H9 (cell line): ENCODE measurements at regions not wholly inside any gene's neighbourhood (a gene's known extent, or its start where the extent isn't known, plus 50 kb on each side); places are given as distances from the start of the nearest gene placed in this dataset.

Experiments
- DNase-seq: peaks from one replicate; pipeline ENCODE4 v3.0.0-alpha.2; 2017
- H2AFZ ChIP-seq: one replicate; pipeline ENCODE4 v1.6.1; 2013; ENCODE audit warnings: mild to moderate bottlenecking, low read length, control low read depth, moderate library complexity
- H2AK5ac ChIP-seq: 2 replicates; pipeline ENCODE4 v1.6.1; 2013; ENCODE audit warnings: low read length, control low read depth, mixed read lengths; ENCODE audit not compliant: insufficient read length
- H2BK120ac ChIP-seq: one replicate; pipeline ENCODE4 v1.6.1; 2013; ENCODE audit warnings: low read depth, mild to moderate bottlenecking, low read length, control low read depth, inconsistent platforms; ENCODE audit not compliant: poor library complexity, severe bottlenecking
- H2BK12ac ChIP-seq: 2 replicates; pipeline ENCODE4 v1.6.1; 2013; ENCODE audit warnings: low read length, control low read depth, mixed read lengths, low read depth; ENCODE audit not compliant: insufficient read length
- H2BK15ac ChIP-seq: 2 replicates; pipeline ENCODE4 v1.6.1; 2013; ENCODE audit warnings: low read depth, low read length, control low read depth
- H2BK20ac ChIP-seq: one replicate; pipeline ENCODE4 v1.6.1; 2013; ENCODE audit warnings: low read depth, mild to moderate bottlenecking, low read length, control low read depth, inconsistent platforms; ENCODE audit not compliant: poor library complexity, severe bottlenecking
- H2BK5ac ChIP-seq: 2 replicates; pipeline ENCODE4 v1.6.1; 2013; ENCODE audit warnings: low read length, control low read depth, mixed read lengths; ENCODE audit not compliant: insufficient read length
- H3K14ac ChIP-seq: 2 replicates; pipeline ENCODE4 v1.6.1; 2013; ENCODE audit warnings: low read length, control low read depth; ENCODE audit not compliant: insufficient read depth
- H3K18ac ChIP-seq: 2 replicates; pipeline ENCODE4 v1.6.1; 2013; ENCODE audit warnings: low read depth, mild to moderate bottlenecking, mixed read lengths, low read length, control low read depth; ENCODE audit not compliant: insufficient read length
- H3K23ac ChIP-seq: 2 replicates; pipeline ENCODE4 v1.6.1; 2013; ENCODE audit warnings: low read length, control low read depth, mixed read lengths, low read depth; ENCODE audit not compliant: insufficient read length
- H3K23me2 ChIP-seq: 2 replicates; pipeline ENCODE4 v1.6.1; 2013; ENCODE audit warnings: low read depth, mild to moderate bottlenecking, mixed read lengths, low read length, control low read depth; ENCODE audit not compliant: insufficient read length, poor library complexity, severe bottlenecking
- H3K27ac ChIP-seq: 2 replicates; pipeline ENCODE4 v1.5.1; 2013; ENCODE audit warnings: low read length, control low read depth, mixed read lengths, low read depth; ENCODE audit not compliant: insufficient read length
- H3K27me3 ChIP-seq: 2 replicates; pipeline ENCODE4 v1.6.1; 2013; ENCODE audit warnings: low read length, control low read depth, inconsistent platforms; ENCODE audit not compliant: insufficient read depth
- H3K4ac ChIP-seq: 2 replicates; pipeline ENCODE4 v1.6.1; 2013; ENCODE audit warnings: low read depth, mild to moderate bottlenecking, control low read depth, inconsistent platforms, low read length, moderate library complexity
- H3K4me1 ChIP-seq: 2 replicates; pipeline ENCODE4 v1.6.1; 2013; ENCODE audit warnings: low read length, control low read depth, inconsistent platforms; ENCODE audit not compliant: insufficient read depth
- H3K4me2 ChIP-seq: 2 replicates; pipeline ENCODE4 v1.6.1; 2013; ENCODE audit warnings: low read length, control low read depth, mixed read lengths; ENCODE audit not compliant: insufficient read length, insufficient read depth
- H3K56ac ChIP-seq: 2 replicates; pipeline ENCODE4 v1.6.1; 2013; ENCODE audit warnings: low read depth, mild to moderate bottlenecking, mixed read lengths, low read length, control low read depth; ENCODE audit not compliant: insufficient read length
- H3K79me1 ChIP-seq: 2 replicates; pipeline ENCODE4 v1.6.1; 2013; ENCODE audit warnings: low read depth, mild to moderate bottlenecking, moderate library complexity, low read length, control low read depth, inconsistent platforms; ENCODE audit not compliant: insufficient read depth, poor library complexity, severe bottlenecking
- H3K79me2 ChIP-seq: 2 replicates; pipeline ENCODE4 v1.6.1; 2013; ENCODE audit warnings: low read length, control low read depth, inconsistent platforms; ENCODE audit not compliant: insufficient read depth
- H3K9ac ChIP-seq: 2 replicates; pipeline ENCODE4 v1.6.1; 2013; ENCODE audit warnings: low read length, control low read depth, mixed read lengths; ENCODE audit not compliant: insufficient read length; ENCODE audit errors: extremely low read depth
- H3K9me3 ChIP-seq: one replicate; pipeline ENCODE4 v1.6.1; 2013; ENCODE audit warnings: low read depth, low read length, inconsistent platforms; ENCODE audit not compliant: control insufficient read depth
- H3T11ph ChIP-seq: one replicate; pipeline ENCODE4 v1.6.1; 2013; ENCODE audit warnings: mild to moderate bottlenecking, low read length, control low read depth, inconsistent platforms
- H4K20me1 ChIP-seq: one replicate; pipeline ENCODE4 v1.6.1; 2013; ENCODE audit not compliant: control insufficient read depth, insufficient read length, insufficient read depth
- H4K5ac ChIP-seq: 2 replicates; pipeline ENCODE4 v1.6.1; 2013; ENCODE audit warnings: low read depth, mild to moderate bottlenecking, mixed read lengths, low read length, control low read depth; ENCODE audit not compliant: insufficient read length
- H4K8ac ChIP-seq: replicated peaks from 2 replicates; pipeline ENCODE4 v1.6.1; 2013; ENCODE audit warnings: low read length, control low read depth, mixed read lengths, low read depth; ENCODE audit not compliant: insufficient read length
- H4K91ac ChIP-seq: 2 replicates; pipeline ENCODE4 v1.6.1; 2013; ENCODE audit warnings: low read depth, mild to moderate bottlenecking, moderate library complexity, mixed read lengths, low read length, control low read depth; ENCODE audit not compliant: insufficient read length
- H3K27ac Mint-ChIP-seq, 3 experiments: 2 replicates in 2 of 3; 3 replicates in 1 of 3; pipeline ENCODE4 v1.8.0; 2020 to 2021; ENCODE audit warnings: mixed read lengths in 3 of 3, mild to moderate bottlenecking in 1 of 3, moderate library complexity in 1 of 3
- H3K27me3 Mint-ChIP-seq: 2 replicates; pipeline ENCODE4 v1.8.0; 2021; ENCODE audit warnings: low read depth, mild to moderate bottlenecking, moderate library complexity, mixed read lengths
- H3K36me3 Mint-ChIP-seq, 3 experiments: 2 replicates in 2 of 3; 3 replicates in 1 of 3; pipeline ENCODE4 v1.8.0; 2020 to 2021; ENCODE audit warnings: low read depth in 3 of 3, mixed read lengths in 3 of 3; ENCODE audit not compliant: insufficient read depth in 1 of 3
- H3K4me1 Mint-ChIP-seq, 2 experiments: 2 replicates each; pipeline ENCODE4 v1.8.0; 2020; ENCODE audit warnings: mixed read lengths in 2 of 2
- H3K4me3 Mint-ChIP-seq, 2 experiments: 2 replicates in 1 of 2; 3 replicates in 1 of 2; pipeline ENCODE4 v1.8.0; 2020 to 2021; ENCODE audit warnings: mild to moderate bottlenecking in 2 of 2, mixed read lengths in 2 of 2, moderate library complexity in 1 of 2
- H3K9me3 Mint-ChIP-seq, 2 experiments: 2 replicates in 1 of 2; 3 replicates in 1 of 2; pipeline ENCODE4 v1.8.0; 2020; ENCODE audit warnings: mild to moderate bottlenecking in 2 of 2, mixed read lengths in 2 of 2, moderate library complexity in 1 of 2
- WGBS: extraction: QIAGEN DNeasy Blood & Tissue Kit; methylation state at CpG from one replicate; pipeline ENCODE4 v1.1.7; 2013; ENCODE audit warnings: missing lambda C conversion rate, low lambda C conversion rate, mixed read lengths; ENCODE audit not compliant: insufficient read length; ENCODE audit errors: extremely low coverage; 5-methylcytosine and 5-hydroxymethylcytosine counted together
- TF ChIP-seq, protein P1 (sequence below): fragments of 200-600 bp; sonication (generic); conservative IDR thresholded peaks from 3 replicates; pipeline ENCODE4 v1.8.0; 2021; ENCODE audit warnings: antibody characterized with exemption, mild to moderate bottlenecking

GRCh38 chr4:137711502-137711901 is 179.2 kb upstream of the PCDH18 start:
- Histone ChIP-seq H2AK5ac (no peak overlapping the region), H2BK15ac (no peak overlapping the region), H3K4me2 (no peak overlapping the region), H3T11ph (no peak overlapping the region), H4K20me1 (no peaks in the 10 kb centered on the region), H3K18ac (no peak overlapping the region), H2BK12ac (no peak overlapping the region), H4K8ac (no peak overlapping the region), H4K5ac (no peak overlapping the region), H3K23ac (no peak overlapping the region), H3K4me1 (peaks cover 5% of the 10 kb centered on the region; the same call in 1 of the 2 replicates), H2AFZ (no peak overlapping the region), H3K27ac (no peak overlapping the region), H3K14ac (no peak overlapping the region), H3K9me3 (no peaks in the 10 kb centered on the region), H2BK20ac (no peak overlapping the region), H3K79me1 (no peaks in the 10 kb centered on the region), H2BK120ac (no peak overlapping the region), H3K4ac (no peak overlapping the region), H2BK5ac (no peak overlapping the region), H3K56ac (no peak overlapping the region), H3K23me2 (no peaks in the 10 kb centered on the region), H4K91ac (no peak overlapping the region), H3K27me3 (no peaks in the 10 kb centered on the region), H3K79me2 (no peaks in the 10 kb centered on the region), H3K9ac (no peak overlapping the region)
- TF ChIP-seq, protein P1, sequence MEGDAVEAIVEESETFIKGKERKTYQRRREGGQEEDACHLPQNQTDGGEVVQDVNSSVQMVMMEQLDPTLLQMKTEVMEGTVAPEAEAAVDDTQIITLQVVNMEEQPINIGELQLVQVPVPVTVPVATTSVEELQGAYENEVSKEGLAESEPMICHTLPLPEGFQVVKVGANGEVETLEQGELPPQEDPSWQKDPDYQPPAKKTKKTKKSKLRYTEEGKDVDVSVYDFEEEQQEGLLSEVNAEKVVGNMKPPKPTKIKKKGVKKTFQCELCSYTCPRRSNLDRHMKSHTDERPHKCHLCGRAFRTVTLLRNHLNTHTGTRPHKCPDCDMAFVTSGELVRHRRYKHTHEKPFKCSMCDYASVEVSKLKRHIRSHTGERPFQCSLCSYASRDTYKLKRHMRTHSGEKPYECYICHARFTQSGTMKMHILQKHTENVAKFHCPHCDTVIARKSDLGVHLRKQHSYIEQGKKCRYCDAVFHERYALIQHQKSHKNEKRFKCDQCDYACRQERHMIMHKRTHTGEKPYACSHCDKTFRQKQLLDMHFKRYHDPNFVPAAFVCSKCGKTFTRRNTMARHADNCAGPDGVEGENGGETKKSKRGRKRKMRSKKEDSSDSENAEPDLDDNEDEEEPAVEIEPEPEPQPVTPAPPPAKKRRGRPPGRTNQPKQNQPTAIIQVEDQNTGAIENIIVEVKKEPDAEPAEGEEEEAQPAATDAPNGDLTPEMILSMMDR, result no peak
- DNase-seq, result peak; percentile 36
- no CpG with 5 or more reads among the region's 2 CpGs for WGBS
- peak overlapping the region in 2 of 3 experiments; percentile 75 to 88; a peak in 5 of 7 replicates for H3K27ac Mint-ChIP-seq
- peaks cover 10 to 12% of the 10 kb centered on the region in 2 experiments for H3K4me1 Mint-ChIP-seq
- no peaks in the 10 kb centered on the region for H3K27me3 Mint-ChIP-seq
- peaks cover 0 to 21% (median 3%) of the 10 kb centered on the region in 3 experiments; a peak in 4 of 7 replicates for H3K36me3 Mint-ChIP-seq
- no peak overlapping the region for H3K4me3 Mint-ChIP-seq
- peaks cover 0 to 4% of the 10 kb centered on the region in 2 experiments; a peak in 2 of 5 replicates for H3K9me3 Mint-ChIP-seq
